GM18511 (cell line): ENCODE measurements at regions not wholly inside any gene's neighbourhood (a gene's known extent, or its start where the extent isn't known, plus 50 kb on each side); places are given as distances from the start of the nearest gene placed in this dataset.
"Not testable (repeated sequence)": the region's sequence is repeated elsewhere in the genome, so short reads cannot be mapped to it uniquely, and the experiment has no call there.

Experiments
- ATAC-seq: cut with Tn5 transposase; IDR thresholded peaks from one replicate; pipeline ENCODE4 v1.9.1; 2021; ENCODE audit warnings: mild to moderate bottlenecking, moderate library complexity; ENCODE audit not compliant: unreplicated experiment

GRCh38 chr5:15384581-15384980 lies 115.4 kb upstream of the FBXL7 start:
- no peak for ATAC-seq

DNA sequence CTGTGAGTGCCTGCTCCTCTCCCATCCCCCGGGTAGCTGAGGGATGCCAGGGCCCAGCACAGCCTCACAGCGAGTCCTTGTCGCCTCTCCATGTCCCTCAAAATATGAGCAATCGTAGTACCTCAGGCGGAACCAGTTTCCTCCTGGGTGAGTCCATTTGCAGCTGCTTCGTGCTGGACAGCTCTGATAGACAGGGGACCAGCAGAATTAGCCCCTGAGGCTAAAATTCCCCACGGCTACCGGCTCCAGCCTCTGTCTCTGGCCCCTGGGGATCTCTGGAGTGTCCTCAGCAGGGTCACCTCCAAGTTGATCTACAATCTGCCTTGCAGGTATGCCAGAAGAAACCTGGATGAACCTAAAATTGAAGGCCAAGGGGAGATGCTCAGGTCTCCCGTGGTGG lies 115.8 kb upstream of the FBXL7 start:
- ATAC-seq: no peak

DNA sequence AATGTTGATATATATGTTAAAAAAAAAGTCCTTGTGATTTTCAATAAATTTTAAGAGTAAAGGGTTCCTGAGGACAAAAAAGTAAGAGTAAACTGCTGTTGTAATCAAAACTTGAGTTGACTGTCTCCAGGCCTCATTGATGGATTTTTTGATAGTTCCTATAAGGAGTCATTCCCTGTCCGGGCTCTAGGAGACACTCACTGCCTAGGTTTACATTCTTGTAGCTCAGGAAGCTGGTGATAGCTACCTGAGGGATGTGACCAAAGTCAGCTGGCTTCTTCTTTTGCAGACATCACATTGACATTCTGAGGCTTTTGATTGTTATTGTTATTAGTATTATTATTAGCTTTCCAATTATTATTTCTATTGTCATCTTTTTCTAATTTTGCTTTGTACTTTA lies 116.5 kb upstream of the FBXL7 start:
- ATAC-seq: no peak

- no peak for ATAC-seq
Measured at GRCh38 chr5:15383021-15383420, 117.0 kb upstream of the FBXL7 start.

- ATAC-seq: no peak
Measured at GRCh38 chr5:15377573-15378340, 122.2 kb upstream of the FBXL7 start.

DNA sequence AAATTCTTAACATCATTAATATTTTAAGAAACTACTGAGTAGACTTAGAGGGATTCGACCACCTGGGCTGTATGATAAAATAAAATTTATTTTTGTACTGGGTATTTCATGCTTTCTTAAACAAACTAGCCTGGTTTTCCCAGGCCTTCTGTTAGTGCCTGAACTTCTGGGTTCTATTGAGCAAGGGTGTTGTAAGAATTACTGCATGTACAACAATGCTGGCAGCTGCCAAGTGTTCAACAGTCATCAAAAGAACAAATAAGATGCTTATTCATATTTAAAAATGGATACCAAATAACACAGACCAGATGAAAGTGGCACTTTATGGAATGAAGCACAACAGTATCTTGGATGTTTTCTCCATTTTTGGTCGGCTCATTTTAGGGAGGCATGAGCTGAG lies 123.2 kb upstream of the FBXL7 start:
- ATAC-seq: no peak

- no peak for ATAC-seq
Measured at GRCh38 chr5:15376088-15376487, 123.9 kb upstream of the FBXL7 start.

- ATAC-seq: no peak
Measured at GRCh38 chr5:15375559-15375958, 124.4 kb upstream of the FBXL7 start.

DNA sequence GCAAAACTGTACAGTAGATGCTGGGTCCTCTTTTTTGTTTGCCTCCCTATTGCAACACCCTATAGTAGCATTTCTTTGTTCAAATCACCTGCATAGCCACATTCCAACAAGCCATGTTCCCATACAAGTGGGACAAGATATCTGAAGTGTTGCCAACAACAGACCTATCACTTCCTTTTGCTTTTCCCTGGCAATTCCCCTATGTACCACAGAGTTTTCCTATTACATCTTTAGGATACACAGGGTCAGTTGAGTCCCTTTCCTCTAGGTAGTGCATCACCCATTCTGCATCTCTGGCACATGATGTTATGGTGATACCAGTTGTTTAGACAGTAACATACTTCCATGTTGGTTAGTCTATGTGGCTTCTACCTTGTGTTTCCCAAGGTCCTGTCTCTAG lies 125.1 kb upstream of the FBXL7 start:
- no peak for ATAC-seq

DNA sequence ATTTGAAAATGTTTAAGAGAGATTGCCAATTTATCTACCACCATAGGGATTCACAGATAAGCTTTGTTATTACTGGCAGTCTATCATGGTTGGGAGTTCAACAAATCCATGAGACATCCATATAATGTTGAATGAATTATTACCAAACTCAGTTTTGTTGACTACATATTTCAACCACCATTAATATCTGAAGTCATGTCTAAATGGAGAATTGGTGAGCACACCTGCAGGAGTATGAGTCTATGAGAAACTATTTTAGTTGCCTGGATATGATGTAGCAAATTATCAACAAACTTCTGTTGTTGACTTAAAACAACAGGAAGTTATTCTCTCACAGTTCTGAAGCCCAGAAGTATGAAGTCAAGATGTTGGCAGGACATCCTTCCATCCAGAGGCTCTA lies 126.8 kb upstream of the FBXL7 start:
- ATAC-seq: no peak

DNA sequence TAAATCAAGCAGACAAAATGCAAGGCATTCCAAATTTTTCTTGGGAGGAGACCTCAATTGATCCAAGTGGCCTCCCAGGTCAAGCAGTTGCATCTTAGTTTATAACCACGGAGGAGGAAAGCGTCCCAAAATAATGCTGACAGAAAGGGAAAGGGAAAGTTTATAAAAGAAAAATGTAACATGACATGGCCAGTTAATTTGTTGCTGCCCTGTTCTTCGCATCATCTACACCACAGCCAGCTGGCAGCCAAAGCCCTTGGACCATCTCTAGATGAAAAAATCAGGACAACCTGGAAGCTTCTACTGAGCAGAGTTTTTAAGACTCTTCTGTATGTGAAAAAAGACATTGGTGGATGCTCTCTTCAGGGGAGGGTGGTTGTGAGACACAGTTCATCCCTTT lies 128.8 kb upstream of the FBXL7 start:
- ATAC-seq: no peak

DNA sequence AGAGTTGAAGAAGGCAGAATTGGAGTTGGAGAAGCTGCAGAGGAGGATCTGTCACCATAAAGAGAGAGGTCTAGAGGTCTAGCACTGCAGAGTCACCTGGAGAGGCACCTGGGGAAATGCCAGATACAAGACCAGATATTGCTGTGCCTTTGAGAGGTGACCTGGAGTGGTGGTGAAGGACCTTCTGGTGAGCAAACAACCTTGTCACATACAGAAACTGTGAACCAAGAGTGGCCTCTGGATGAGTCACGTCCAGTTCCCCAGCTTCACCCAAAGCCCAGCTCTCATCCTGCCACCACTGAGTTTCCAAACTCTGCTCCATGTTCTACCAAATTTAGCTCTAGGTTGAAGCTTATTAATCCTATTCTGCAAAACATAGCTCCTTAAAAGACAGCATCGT lies 131.1 kb upstream of the FBXL7 start:
- ATAC-seq: no peak

DNA sequence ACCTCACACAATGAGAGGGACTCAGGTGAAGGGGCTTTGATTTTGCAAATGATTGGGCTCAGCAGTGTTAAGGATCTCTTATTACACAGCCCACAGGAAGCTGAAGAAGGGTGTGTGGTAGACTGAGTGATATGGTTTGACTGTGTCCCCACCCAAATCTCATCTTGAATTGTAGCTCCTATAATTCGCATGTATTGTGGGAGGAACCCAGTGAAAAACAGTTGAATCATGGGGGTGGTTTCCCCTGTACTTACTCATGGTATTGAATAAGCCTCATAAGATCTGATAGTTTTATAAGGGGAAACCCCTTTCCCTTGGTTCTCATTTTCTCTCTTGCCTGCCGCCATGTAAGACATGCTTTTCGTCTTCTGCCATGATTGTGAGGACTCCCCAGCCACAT lies 132.5 kb upstream of the FBXL7 start:
- no peak for ATAC-seq

DNA sequence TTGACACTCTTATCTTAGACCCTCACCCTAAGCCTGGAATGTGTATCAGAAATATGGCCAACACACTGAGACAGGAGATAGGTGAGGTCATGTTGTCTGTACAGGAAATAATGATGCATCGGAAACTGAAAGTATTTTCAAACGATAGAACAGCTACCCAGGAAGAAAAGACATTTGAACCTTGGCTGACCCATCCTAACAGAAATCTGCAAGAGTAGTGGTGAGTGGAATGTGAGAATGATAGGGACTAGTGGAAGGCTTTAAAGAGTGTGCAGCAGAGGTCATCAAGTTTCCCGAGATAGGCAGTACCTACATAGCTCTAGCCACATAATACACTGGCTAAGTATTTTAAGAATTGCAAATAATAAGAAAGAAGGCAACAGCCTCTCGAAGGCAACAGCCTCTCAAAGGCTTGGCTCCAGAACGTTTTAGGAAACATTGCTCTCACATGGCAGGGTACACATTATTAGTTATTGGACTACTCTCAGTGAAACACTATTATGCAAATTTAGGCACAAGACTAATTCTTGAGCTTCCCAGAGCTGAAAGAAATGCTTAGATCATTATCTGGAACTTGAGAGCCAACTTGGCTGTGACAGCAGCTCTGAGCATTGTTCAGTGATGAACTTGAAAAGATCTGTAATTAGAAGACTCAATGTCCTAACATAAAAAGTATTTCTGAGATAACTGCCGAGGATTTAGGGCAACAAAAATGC lies 133.1 kb upstream of the FBXL7 start:
- ATAC-seq: no peak

DNA sequence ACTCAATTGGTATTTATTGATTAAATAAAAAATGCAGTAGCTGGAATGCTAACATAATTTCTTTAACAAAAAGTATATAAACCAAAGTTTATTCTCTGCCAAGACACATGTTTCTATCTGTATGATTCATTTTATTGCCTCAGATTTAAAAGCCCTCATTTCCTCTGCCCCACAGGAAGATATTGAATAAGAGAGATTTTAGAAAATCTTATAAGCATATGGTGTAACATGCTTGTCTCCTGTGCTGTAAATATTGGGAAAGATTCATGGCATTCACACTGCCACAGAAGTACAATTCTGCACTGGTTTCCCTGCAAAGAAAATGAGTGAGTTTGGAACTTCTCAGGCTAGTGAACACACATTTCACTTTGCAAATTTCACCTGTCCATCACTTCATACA lies 134.9 kb upstream of the FBXL7 start:
- ATAC-seq: no peak

DNA sequence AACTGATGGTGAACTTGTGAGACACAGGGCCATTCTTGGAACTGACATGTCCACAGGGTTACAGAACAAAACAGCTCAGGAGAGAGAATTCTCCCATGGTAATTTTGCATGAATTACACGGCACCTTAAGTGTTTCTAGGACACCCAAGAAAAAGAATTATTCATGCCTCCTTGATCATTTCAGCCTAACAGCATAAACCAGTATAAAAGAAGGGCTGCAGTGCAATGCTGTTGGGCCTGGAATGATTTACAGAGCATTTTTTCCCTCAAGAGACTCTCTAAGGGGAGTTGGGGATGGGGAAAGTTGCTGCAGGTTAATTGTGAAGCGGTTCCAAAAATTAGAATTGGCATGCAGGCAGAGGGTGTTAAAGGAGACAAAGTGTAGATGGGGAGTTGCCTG lies 136.4 kb upstream of the FBXL7 start:
- no peak for ATAC-seq

DNA sequence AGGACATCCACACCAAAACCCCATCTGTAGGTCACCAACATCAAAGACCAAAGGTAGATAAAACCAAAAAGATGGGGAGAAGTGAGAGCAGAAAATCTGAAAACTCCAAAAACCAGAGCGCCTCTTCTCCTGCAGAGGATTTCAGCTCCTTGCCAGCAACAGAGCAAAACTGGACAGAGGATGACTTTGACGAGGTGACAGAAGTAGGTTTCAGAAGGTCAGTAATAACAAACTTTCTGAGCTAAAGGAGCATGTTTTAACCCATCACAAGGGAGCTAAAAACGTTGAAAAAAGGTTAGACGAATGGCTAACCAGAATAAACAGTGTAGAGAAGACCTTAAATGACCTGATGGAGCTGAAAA lies 142.9 kb upstream of the FBXL7 start:
- not testable (repeated sequence) for ATAC-seq

DNA sequence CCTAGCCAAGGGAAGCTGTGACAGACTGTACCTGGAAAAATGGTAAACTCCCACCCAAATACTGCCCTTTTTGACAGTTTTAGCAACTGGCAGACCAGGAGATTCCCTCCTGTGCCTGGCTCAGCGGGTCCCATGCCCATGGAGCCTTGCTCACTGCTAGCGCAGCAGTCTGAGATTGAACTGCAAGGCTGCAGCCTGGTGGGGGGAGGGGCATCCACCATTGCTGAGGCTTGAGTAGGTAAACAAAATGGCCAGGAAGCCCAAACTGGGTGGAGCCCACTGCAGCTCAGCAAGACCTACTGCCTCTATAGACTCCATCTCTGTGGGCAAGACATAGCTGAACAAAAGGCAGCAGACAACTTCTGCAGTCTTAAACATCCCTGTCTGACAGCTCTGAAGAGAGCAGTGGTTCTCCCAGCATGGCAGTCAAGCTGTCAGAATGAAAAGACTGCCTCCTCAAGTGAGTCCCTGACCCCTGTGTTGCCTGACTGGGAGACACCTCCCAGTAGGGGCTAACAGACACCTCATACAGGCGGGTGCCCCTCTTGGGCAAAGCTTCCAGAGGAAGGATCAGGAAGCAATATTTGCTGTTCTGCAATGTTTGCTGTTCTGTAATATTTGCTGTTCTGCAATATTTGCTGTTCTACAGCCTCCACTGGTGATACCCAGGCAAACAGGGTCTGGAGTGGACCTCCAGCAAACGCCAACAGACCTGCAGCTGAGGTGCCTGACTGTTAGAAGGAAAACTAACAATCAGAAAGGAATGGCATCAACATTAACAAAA lies 143.5 kb upstream of the FBXL7 start:
- ATAC-seq: not testable (repeated sequence)

DNA sequence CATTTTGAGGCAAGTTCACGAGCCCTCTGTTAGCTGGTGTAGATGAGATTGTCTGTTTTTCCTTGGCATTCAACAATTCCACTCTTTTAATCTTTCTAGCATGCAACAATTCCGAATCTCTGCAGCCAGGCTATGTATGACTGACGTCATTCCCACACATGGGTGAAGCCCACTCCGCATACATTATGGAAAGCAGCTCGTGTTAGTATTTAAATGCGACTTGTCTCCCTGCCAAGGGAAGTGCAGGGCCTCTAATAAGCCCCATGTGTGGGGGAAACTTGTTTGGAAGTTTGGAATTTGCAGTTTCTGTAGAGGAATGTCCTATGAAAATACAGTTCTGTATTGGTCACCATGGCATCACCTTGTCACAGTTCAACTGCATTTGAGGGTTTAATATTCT lies 146.0 kb upstream of the FBXL7 start:
- no peak for ATAC-seq

GRCh38 chr5:15353086-15353645 lies 146.8 kb upstream of the FBXL7 start:
- ATAC-seq: no peak

GRCh38 chr5:15350614-15351013 lies 149.4 kb upstream of the FBXL7 start:
- no peak for ATAC-seq

DNA sequence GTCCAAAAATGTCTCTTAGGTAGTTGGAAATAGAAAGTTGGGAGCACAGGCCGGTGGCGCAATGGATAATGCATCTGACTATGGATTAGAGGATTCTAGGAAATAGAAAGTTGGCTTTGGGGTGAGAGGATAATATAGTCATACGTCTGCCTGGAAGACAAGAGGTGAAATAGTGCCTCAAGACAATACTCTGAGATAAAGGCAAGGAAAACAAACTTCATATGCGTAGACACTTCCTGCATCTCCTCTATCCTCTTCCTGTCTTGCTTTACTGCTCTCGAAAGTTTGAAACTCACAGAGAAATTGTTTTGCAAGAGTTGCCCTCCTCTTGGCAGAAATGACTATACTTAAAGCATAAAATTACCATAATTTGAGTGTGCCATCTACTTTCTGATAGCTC lies 153.2 kb upstream of the FBXL7 start:
- no peak for ATAC-seq
